HEK293T (cell line): ENCODE measurements at regions not wholly inside any gene's neighbourhood (a gene's known extent, or its start where the extent isn't known, plus 50 kb on each side); places are given as distances from the start of the nearest gene placed in this dataset.

Source experiments
- ARNT ChIP-seq: fragments of 450-650 bp; IDR thresholded peaks from 2 replicates; pipeline ENCODE4 v1.6.1; 2017; ENCODE audit warnings: mild to moderate bottlenecking
- CTBP1 ChIP-seq: fragments of 450-650 bp; IDR thresholded peaks from 2 replicates; pipeline ENCODE4 v1.6.1; 2016; ENCODE audit warnings: borderline replicate concordance
- FOXK2 ChIP-seq: fragments of 450-650 bp; IDR thresholded peaks from 2 replicates; pipeline ENCODE4 v1.6.1; 2016; ENCODE audit warnings: mild to moderate bottlenecking
- NFRKB ChIP-seq: fragments of 450-650 bp; IDR thresholded peaks from 2 replicates; pipeline ENCODE4 v1.6.1; 2016; ENCODE audit warnings: mild to moderate bottlenecking, moderate library complexity
- SP1 ChIP-seq: fragments of 450-650 bp; IDR thresholded peaks from 2 replicates; pipeline ENCODE4 v1.6.1; 2017

DNA sequence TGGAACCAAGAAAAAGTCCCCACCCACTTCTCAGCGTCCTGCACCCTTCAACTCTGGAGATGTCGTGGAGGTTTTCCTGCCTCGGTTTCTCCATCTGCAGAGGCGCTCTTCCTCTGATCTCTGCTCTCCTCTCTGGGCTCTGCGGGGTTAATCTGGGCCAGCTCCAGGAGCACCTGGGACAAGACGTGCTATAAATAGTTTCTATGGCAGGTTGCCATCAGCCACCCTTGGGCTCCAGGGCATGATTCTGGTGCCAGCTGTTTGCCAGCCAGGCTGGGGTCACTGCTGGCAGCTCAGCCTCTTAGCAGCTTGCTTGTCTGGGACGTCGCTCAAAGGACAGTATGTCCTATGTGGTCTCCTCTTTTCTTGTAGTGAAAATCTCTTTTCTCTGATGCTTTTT is 137.1 kb downstream of the ACTL8 start:
- TF ChIP-seq NFRKB (no peak), FOXK2 (no peak), CTBP1 (no peak), ARNT (no peak), SP1 (no peak)
